Hepatocyte (in vitro differentiated cells): ENCODE measurements at regions not wholly inside any gene's neighbourhood (a gene's known extent, or its start where the extent isn't known, plus 50 kb on each side); places are given as distances from the start of the nearest gene placed in this dataset.

Experiments used
- EZH2 ChIP-seq: fragments of 200-600 bp; sonication (generic); IDR thresholded peaks from 2 replicates; pipeline ENCODE4 v1.6.1; 2016; ENCODE audit warnings: antibody characterized with exemption, mild to moderate bottlenecking, borderline replicate concordance
- EZH2phosphoT487 ChIP-seq: fragments of 200-600 bp; sonication (generic); IDR thresholded peaks from one replicate; pipeline ENCODE4 v1.6.1; 2018; ENCODE audit warnings: antibody characterized with exemption, mild to moderate bottlenecking, low read depth, moderate library complexity; ENCODE audit not compliant: unreplicated experiment, severe bottlenecking
- TF ChIP-seq, protein P1 (sequence below): fragments of 200-600 bp; sonication (generic); IDR thresholded peaks from 2 replicates; pipeline ENCODE4 v1.5.1; 2016; ENCODE audit warnings: antibody characterized with exemption, mild to moderate bottlenecking; ENCODE audit not compliant: poor library complexity

DNA sequence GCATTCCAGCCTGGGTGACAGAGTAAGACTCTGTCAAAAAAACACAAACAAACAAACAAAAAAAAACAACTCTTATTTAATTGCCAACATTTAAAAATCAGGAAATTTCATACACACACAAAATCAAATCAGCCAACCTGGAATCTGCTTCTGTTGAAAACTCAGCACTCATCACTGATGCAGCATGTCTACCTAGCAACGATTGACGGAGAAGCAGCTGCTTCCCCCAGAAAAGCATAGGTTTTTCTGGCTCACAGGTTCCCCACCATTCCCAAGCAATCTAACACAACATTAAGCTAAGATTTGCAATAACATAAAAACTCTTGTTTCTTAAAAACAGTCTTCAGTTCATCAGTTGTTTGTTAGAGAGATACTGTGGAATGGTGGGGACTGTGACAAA is 143.6 kb downstream of the DHX15 start:
- TF ChIP-seq, protein P1, sequence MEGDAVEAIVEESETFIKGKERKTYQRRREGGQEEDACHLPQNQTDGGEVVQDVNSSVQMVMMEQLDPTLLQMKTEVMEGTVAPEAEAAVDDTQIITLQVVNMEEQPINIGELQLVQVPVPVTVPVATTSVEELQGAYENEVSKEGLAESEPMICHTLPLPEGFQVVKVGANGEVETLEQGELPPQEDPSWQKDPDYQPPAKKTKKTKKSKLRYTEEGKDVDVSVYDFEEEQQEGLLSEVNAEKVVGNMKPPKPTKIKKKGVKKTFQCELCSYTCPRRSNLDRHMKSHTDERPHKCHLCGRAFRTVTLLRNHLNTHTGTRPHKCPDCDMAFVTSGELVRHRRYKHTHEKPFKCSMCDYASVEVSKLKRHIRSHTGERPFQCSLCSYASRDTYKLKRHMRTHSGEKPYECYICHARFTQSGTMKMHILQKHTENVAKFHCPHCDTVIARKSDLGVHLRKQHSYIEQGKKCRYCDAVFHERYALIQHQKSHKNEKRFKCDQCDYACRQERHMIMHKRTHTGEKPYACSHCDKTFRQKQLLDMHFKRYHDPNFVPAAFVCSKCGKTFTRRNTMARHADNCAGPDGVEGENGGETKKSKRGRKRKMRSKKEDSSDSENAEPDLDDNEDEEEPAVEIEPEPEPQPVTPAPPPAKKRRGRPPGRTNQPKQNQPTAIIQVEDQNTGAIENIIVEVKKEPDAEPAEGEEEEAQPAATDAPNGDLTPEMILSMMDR: no peak
- TF ChIP-seq EZH2: no peak
- no peak for TF ChIP-seq EZH2phosphoT487
